Adrenal gland (tissue), 9 donors: ENCODE measurements at regions not wholly inside any gene's neighbourhood (a gene's known extent, or its start where the extent isn't known, plus 50 kb on each side); places are given as distances from the start of the nearest gene placed in this dataset.

Experiments
- DNase-seq, 7 donors: peaks; one replicate each; pipeline ENCODE4 v3.0.0-alpha.2; 2019 to 2020
- H3K27ac ChIP-seq, 5 donors: fragments of 200-600 bp; sonication (generic) in 4 of 5; 1 replicate in 3 of 5; 2 replicates in 2 of 5; pipeline versions ENCODE4 v1.5.1 to v1.8.0; 2016 to 2020; ENCODE audit warnings: mild to moderate bottlenecking in 1 of 5
- H3K27me3 ChIP-seq: fragments of 200-600 bp; 2 replicates; pipeline ENCODE4 v1.8.0; 2021
- H3K36me3 ChIP-seq, 2 donors: fragments of 200-600 bp; replicated peaks in 1 of 2; 1 replicate in 1 of 2; 2 replicates in 1 of 2; pipeline versions ENCODE4 v1.5.1 to v1.8.0; 2018 to 2022
- H3K4me1 ChIP-seq, 2 donors: fragments of 200-600 bp; replicated peaks in 1 of 2; 1 replicate in 1 of 2; 2 replicates in 1 of 2; pipeline versions ENCODE4 v1.5.1 to v1.8.0; 2018 to 2021
- H3K4me3 ChIP-seq, 4 donors: fragments of 200-600 bp; sonication (generic) in 3 of 4; one replicate each; pipeline ENCODE4 v1.5.1; 2016 to 2018
- H3K9me3 ChIP-seq, 3 donors: fragments of 200-600 bp; sonication (generic) in 1 of 3; replicated peaks in 1 of 3; 1 replicate in 2 of 3; 2 replicates in 1 of 3; pipeline versions ENCODE4 v1.5.1 to v1.8.0; 2016 to 2021
- POLR2A ChIP-seq, 2 donors: fragments of 450-650 bp; IDR thresholded peaks; one replicate each; pipeline ENCODE4 v1.6.1; 2017; ENCODE audit warnings: antibody characterized with exemption in 2 of 2, mild to moderate bottlenecking in 2 of 2, moderate library complexity in 1 of 2
- WGBS, 4 donors: extraction: QIAGEN DNeasy Blood & Tissue Kit in 2 of 4; methylation state at CpG; one replicate each; pipeline versions ENCODE4 v1.1.5 to v1.1.7; 2013 to 2017; 5-methylcytosine and 5-hydroxymethylcytosine counted together
- intact Hi-C, 2 donors: fragments of 100-400 bp; cut with DNase I; formaldehyde crosslinking; loops; one replicate each; pipeline versions ENCODE4 v1.14.1 to v1.15.0; 2022 to 2023
- TF ChIP-seq, protein P1 (sequence below), 6 experiments: fragments of 450-650 bp in 4 of 6; fragments of 200-600 bp in 2 of 6; sonication (generic) in 1 of 6; IDR thresholded peaks; 1 replicate in 5 of 6; 2 replicates in 1 of 6; pipeline versions ENCODE4 v1.5.1 to v1.8.0; 2016 to 2021; ENCODE audit warnings: antibody characterized with exemption in 6 of 6, mild to moderate bottlenecking in 2 of 6, moderate library complexity in 1 of 6
- donor health status: healthy with polysubstance abuse.
- donor health status: Bipolar disorder and iron deficiency.
- donor health status: DM: yes; HTN: yes; CAD: no.
- donor health status: DM: no; HTN: no; CAD: no.
- donor health status: DM: no; HTN: no; CAD: no.

DNA sequence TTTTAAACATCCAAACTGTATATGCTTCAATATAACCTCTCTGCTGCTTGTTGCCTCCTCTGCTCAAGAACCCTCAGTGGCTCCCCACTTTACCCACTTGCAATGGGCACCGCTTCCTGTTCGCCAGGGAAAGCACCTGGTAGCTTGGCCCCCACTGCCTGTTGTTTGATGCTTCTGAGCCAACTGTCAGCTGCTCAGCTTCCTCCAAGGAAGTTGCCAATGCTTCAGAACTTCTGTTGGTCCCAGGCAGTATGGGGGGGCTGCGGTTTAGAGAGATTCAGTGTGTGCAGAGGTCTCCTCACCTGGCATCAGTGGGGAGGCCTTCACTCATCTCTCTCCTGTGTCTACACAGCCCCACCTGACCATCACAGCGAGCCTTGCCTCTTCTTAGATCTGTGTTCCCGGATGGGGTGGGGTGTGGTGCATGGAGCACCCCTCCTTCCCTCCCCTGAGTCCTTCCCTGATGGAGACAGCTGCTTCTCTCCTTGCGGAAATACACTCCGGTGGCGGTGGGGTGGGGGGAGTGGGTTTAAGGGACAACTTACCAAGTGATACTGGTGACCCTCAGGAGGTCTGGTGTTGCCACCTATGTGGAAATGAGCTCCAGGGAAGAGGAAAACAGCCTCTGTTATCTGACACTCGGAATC, 308.1 kb downstream of the CDH26 start:
- no peak overlapping the region for H3K27ac ChIP-seq
- TF ChIP-seq, protein P1, sequence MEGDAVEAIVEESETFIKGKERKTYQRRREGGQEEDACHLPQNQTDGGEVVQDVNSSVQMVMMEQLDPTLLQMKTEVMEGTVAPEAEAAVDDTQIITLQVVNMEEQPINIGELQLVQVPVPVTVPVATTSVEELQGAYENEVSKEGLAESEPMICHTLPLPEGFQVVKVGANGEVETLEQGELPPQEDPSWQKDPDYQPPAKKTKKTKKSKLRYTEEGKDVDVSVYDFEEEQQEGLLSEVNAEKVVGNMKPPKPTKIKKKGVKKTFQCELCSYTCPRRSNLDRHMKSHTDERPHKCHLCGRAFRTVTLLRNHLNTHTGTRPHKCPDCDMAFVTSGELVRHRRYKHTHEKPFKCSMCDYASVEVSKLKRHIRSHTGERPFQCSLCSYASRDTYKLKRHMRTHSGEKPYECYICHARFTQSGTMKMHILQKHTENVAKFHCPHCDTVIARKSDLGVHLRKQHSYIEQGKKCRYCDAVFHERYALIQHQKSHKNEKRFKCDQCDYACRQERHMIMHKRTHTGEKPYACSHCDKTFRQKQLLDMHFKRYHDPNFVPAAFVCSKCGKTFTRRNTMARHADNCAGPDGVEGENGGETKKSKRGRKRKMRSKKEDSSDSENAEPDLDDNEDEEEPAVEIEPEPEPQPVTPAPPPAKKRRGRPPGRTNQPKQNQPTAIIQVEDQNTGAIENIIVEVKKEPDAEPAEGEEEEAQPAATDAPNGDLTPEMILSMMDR (IDR thresholded peaks at IDR 0.05), result no peak
- no peak for TF ChIP-seq POLR2A (IDR thresholded peaks at IDR 0.05)
- H3K9me3 ChIP-seq, result no peaks in the 10 kb centered on the region
- 84 to 88% (median 85%) methylated on average over 6 to 9 of the region's 9 CpGs for WGBS, 4 donors
- H3K4me3 ChIP-seq, result no peak overlapping the region
- intact Hi-C loops, result loop anchor here in 1 of 2 donors (10.0 kb wide), 1 partner anchor 201 kb away; no protein-coding TSS in a partner anchor
- no peaks in the 10 kb centered on the region for H3K36me3 ChIP-seq
- H3K27me3 ChIP-seq, result no peaks in the 10 kb centered on the region
- no peaks in the 10 kb centered on the region for H3K4me1 ChIP-seq
- DNase-seq, result no peak

DNA sequence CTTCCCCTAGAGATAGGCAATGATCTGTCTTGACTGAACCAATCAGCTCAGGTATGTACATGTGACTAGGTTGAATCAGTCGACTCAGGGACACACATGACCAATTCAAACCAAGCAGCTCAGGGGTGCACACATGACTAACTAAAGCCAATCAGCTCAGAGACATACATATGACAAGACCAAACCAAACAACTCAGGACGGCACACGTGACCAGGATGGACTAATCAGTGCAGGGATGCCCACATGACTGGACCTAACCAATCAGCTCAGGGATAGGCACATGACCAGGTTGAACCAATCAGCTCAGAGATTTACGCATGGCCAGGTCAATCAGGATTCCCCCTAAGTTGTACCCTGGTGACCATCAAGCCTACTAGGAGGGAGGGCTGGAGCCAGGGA, 310.3 kb downstream of the CDH26 start:
- H3K27ac ChIP-seq, result no peak overlapping the region
- intact Hi-C loops, result loop anchor here in 1 of 2 donors (10.0 kb wide), 1 partner anchor 204 kb away; no protein-coding TSS in a partner anchor
- H3K9me3 ChIP-seq, result no peaks in the 10 kb centered on the region
- no peaks in the 10 kb centered on the region for H3K36me3 ChIP-seq
- H3K4me3 ChIP-seq, result no peak overlapping the region
- no peaks in the 10 kb centered on the region for H3K27me3 ChIP-seq
- no peak for TF ChIP-seq POLR2A (IDR thresholded peaks at IDR 0.05)
- TF ChIP-seq, protein P1 (IDR thresholded peaks at IDR 0.05), result no peak
- DNase-seq, result no peak
- no peaks in the 10 kb centered on the region for H3K4me1 ChIP-seq
- 56 to 89% (median 85%) methylated on average over 1 to 4 of the region's 4 CpGs for WGBS, 4 donors

DNA sequence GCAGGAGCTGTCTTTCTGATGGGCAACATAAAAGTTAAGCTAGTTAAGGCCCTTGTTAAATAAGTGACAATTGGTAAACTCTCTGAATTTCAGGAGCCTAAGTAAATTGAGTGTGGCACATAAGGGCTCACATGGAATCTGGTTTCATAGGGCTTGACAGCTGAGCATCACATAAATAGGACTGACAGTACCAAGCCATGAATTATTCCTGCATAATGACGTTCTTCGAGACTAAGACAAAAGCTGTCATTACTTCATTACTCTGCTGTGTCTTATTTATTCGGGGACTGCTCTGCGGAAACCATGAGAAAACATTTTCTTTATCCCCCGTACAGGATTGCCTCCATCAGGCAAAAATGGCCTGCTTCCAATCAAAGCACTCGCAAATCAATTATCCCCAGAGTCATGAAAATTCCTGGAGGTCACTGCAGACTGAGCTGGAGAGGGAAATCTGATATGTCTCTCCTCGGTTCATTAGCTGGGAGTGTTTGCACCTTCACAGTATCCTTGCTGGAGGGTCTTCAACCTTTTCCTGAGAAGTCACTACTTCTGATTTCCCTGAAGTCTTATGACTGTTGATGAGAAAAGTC, 311.4 kb downstream of the CDH26 start:
- intact Hi-C loops, result loop anchor here in 1 of 2 donors (10.0 kb wide), 1 partner anchor 205 kb away; no protein-coding TSS in a partner anchor

DNA sequence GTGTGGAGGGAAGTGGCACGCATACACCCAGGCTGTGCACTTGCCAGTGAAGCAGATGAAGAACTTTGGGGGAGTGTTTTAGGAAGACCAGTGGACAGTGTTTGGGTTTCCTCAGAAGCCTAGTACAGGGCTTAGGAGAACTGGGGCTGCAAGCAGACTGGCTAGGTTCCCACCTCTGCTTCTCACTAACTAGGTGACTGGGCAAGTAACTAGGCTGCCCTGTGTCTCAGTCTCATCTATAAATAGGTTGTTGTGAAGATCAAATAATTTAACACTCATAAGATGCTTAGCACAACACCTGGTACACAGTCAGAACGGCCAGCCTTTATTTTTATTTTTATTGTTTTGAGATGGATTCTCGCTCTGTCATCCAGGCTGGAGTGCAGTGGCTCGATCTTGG, 312.1 kb downstream of the CDH26 start:
- intact Hi-C loops, result no loop called here
- H3K27me3 ChIP-seq, result no peaks in the 10 kb centered on the region
- TF ChIP-seq, protein P1 (IDR thresholded peaks at IDR 0.05), result no peak
- no peak for TF ChIP-seq POLR2A (IDR thresholded peaks at IDR 0.05)
- no peak overlapping the region for H3K27ac ChIP-seq
- no peak overlapping the region for H3K4me3 ChIP-seq
- no peaks in the 10 kb centered on the region for H3K9me3 ChIP-seq
- no peaks in the 10 kb centered on the region for H3K36me3 ChIP-seq
- WGBS, 4 donors, result 74 to 85% (median 83%) methylated on average over 4 of the region's 4 CpGs
- no peak for DNase-seq
- H3K4me1 ChIP-seq, result no peaks in the 10 kb centered on the region

More for the DNA sequence above, 311.4 kb downstream of the CDH26 start:
- Histone ChIP-seq H3K27me3 (no peaks in the 10 kb centered on the region), H3K36me3 (no peaks in the 10 kb centered on the region), H3K4me3 (no peak overlapping the region), H3K9me3 (no peaks in the 10 kb centered on the region), H3K27ac (no peak overlapping the region), H3K4me1 (no peaks in the 10 kb centered on the region)
- DNase-seq, result no peak
- WGBS, 4 donors, result 52 to 68% (median 63%) methylated on average over 7 of the region's 7 CpGs
- TF ChIP-seq, protein P1 (IDR thresholded peaks at IDR 0.05), result no peak
- no peak for TF ChIP-seq POLR2A (IDR thresholded peaks at IDR 0.05)
